ENCODE measurements at regions not wholly inside any gene's neighbourhood (a gene's known extent, or its start where the extent isn't known, plus 50 kb on each side); places are given as distances from the start of the nearest gene placed in this dataset.

DNA sequence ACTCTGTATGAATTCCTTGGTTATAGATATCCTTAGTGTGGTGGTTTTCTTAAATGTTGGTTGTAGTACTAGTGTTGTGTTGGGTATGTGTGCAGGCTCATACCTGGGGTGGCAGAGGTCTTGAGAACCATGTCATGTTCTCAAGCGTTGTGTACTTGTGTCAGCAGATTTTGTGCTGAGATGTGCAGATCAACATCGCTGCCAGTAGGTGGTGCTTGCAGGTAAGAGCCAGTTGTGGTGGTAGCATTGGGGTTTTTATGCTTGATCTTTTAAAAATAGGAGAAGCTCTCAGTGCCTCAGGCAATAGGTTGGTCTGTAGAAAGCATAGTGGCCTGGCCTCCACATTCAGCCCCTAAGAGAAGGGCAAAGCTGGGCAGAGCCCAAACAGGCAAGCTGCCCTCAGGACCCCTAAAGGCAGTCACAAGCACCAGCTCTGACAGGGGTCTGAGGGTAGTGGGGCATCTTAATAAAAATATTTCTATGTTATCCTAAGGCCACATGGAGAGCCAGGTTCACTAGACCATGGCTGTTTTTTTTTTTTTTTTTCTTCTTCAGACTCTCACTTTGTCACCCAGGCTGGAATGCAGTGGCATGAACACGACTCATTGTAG lies 164.0 kb downstream of the IL20RB start:
- H3K9me3 Mint-ChIP-seq (ENCODE audit: unreplicated experiment) = no peaks in the 10 kb centered on the region
- TF ChIP-seq, protein P1, sequence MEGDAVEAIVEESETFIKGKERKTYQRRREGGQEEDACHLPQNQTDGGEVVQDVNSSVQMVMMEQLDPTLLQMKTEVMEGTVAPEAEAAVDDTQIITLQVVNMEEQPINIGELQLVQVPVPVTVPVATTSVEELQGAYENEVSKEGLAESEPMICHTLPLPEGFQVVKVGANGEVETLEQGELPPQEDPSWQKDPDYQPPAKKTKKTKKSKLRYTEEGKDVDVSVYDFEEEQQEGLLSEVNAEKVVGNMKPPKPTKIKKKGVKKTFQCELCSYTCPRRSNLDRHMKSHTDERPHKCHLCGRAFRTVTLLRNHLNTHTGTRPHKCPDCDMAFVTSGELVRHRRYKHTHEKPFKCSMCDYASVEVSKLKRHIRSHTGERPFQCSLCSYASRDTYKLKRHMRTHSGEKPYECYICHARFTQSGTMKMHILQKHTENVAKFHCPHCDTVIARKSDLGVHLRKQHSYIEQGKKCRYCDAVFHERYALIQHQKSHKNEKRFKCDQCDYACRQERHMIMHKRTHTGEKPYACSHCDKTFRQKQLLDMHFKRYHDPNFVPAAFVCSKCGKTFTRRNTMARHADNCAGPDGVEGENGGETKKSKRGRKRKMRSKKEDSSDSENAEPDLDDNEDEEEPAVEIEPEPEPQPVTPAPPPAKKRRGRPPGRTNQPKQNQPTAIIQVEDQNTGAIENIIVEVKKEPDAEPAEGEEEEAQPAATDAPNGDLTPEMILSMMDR (IDR thresholded peaks at IDR 0.05; ENCODE audit: insufficient read depth, low read depth, low read length) = peak; percentile 56
- no peak for TF ChIP-seq EZH2 (IDR thresholded peaks at IDR 0.05; ENCODE audit: insufficient read depth, low read length)
- no peak overlapping the region for H3K4me3 ChIP-seq (ENCODE audit: insufficient read depth, low read depth, low read length)
- no peaks in the 10 kb centered on the region for H3K4me1 Mint-ChIP-seq (ENCODE audit: low read depth, unreplicated experiment)
- peaks cover 2% of the 10 kb centered on the region for H3K27me3 Mint-ChIP-seq (ENCODE audit: low read depth, unreplicated experiment)
- no peaks in the 10 kb centered on the region for H3K9me3 ChIP-seq (ENCODE audit: insufficient read depth, low read depth, low read length)
- FAIRE-seq (peak; percentile 39), DNase-seq (ENCODE audit: low read depth) (peak; percentile 14)
- no peaks in the 10 kb centered on the region for H3K79me2 ChIP-seq (ENCODE audit: insufficient read depth, low read length)
- no peaks in the 10 kb centered on the region for H4K20me1 ChIP-seq (ENCODE audit: insufficient read depth, low read length)
- H3K4me2 ChIP-seq (ENCODE audit: low read length) = no peak overlapping the region
- no peak overlapping the region for H3K4me3 Mint-ChIP-seq (ENCODE audit: unreplicated experiment)
- no peak overlapping the region for H2AFZ ChIP-seq (ENCODE audit: low read depth, low read length)
- no peaks in the 10 kb centered on the region for H3K36me3 Mint-ChIP-seq (ENCODE audit: low read depth, unreplicated experiment)
- H3K4me1 ChIP-seq (ENCODE audit: insufficient read depth, low read length) = no peaks in the 10 kb centered on the region
- no peaks in the 10 kb centered on the region for H3K27me3 ChIP-seq (ENCODE audit: insufficient read depth, low read length)
- no peak overlapping the region for H3K27ac Mint-ChIP-seq (ENCODE audit: unreplicated experiment)
- H3K36me3 ChIP-seq (ENCODE audit: insufficient read depth, low read length) = no peaks in the 10 kb centered on the region
- no peak overlapping the region for H3K9ac ChIP-seq (ENCODE audit: low read length)
- no peak overlapping the region for H3K27ac ChIP-seq (ENCODE audit: low read depth, low read length)

GRCh38 chr3:137131081-137131480 lies 173.3 kb downstream of the IL20RB start:
- peaks cover 2% of the 10 kb centered on the region for H3K9me3 Mint-ChIP-seq (ENCODE audit: unreplicated experiment)
- no peak overlapping the region for H3K9ac ChIP-seq (ENCODE audit: low read length)
- H3K4me3 Mint-ChIP-seq (ENCODE audit: unreplicated experiment) = no peak overlapping the region
- no peak for TF ChIP-seq EZH2 (IDR thresholded peaks at IDR 0.05; ENCODE audit: insufficient read depth, low read length)
- TF ChIP-seq, protein P1 (IDR thresholded peaks at IDR 0.05; ENCODE audit: insufficient read depth, low read depth, low read length) = no peak
- H3K36me3 Mint-ChIP-seq (ENCODE audit: low read depth, unreplicated experiment) = no peaks in the 10 kb centered on the region
- FAIRE-seq = no peak
- H3K79me2 ChIP-seq (ENCODE audit: insufficient read depth, low read length) = no peaks in the 10 kb centered on the region
- no peak overlapping the region for H2AFZ ChIP-seq (ENCODE audit: low read depth, low read length)
- no peak overlapping the region for H3K27ac ChIP-seq (ENCODE audit: low read depth, low read length)
- no peaks in the 10 kb centered on the region for H3K9me3 ChIP-seq (ENCODE audit: insufficient read depth, low read depth, low read length)
- no peaks in the 10 kb centered on the region for H4K20me1 ChIP-seq (ENCODE audit: insufficient read depth, low read length)
- no peaks in the 10 kb centered on the region for H3K36me3 ChIP-seq (ENCODE audit: insufficient read depth, low read length)
- peaks cover 6% of the 10 kb centered on the region for H3K27me3 Mint-ChIP-seq (ENCODE audit: low read depth, unreplicated experiment)
- H3K4me1 ChIP-seq (ENCODE audit: insufficient read depth, low read length) = no peaks in the 10 kb centered on the region
- DNase-seq (ENCODE audit: low read depth) = no peak
- H3K27me3 ChIP-seq (ENCODE audit: insufficient read depth, low read length) = no peaks in the 10 kb centered on the region
- H3K27ac Mint-ChIP-seq (ENCODE audit: unreplicated experiment) = no peak overlapping the region
- no peaks in the 10 kb centered on the region for H3K4me1 Mint-ChIP-seq (ENCODE audit: low read depth, unreplicated experiment)
- H3K4me3 ChIP-seq (ENCODE audit: insufficient read depth, low read depth, low read length) = no peak overlapping the region
- H3K4me2 ChIP-seq (ENCODE audit: low read length) = no peak overlapping the region

DNA sequence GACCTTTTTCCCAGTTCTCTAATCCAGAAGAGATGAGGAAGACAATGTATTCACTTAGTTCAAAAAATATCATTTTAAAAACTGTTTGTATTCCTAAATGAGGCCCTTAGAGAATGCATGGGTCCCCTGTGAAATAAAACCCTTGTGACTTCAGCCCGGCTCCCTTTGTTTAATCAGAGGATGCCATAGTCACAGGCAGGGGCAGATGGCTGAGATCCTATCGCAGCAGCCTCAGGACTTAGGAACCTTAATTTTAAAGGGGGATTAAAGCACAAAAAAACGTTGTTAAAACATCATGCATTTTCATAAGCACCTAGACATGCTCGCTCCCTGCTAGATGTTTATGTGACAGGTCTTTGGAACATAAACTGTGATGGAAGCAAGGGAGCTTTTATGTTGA lies 176.6 kb downstream of the IL20RB start:
- Histone ChIP-seq H4K20me1 (ENCODE audit: insufficient read depth, low read length) (no peaks in the 10 kb centered on the region), H3K9ac (ENCODE audit: low read length) (no peak overlapping the region), H3K9me3 (ENCODE audit: insufficient read depth, low read depth, low read length) (no peaks in the 10 kb centered on the region), H3K36me3 (ENCODE audit: insufficient read depth, low read length) (no peaks in the 10 kb centered on the region), H3K4me1 (ENCODE audit: insufficient read depth, low read length) (no peaks in the 10 kb centered on the region), H3K79me2 (ENCODE audit: insufficient read depth, low read length) (no peaks in the 10 kb centered on the region), H3K4me3 (ENCODE audit: insufficient read depth, low read depth, low read length) (no peak overlapping the region), H2AFZ (ENCODE audit: low read depth, low read length) (no peak overlapping the region), H3K4me2 (ENCODE audit: low read length) (no peak overlapping the region), H3K27ac (ENCODE audit: low read depth, low read length) (no peak overlapping the region), H3K27me3 (ENCODE audit: insufficient read depth, low read length) (no peaks in the 10 kb centered on the region)
- H3K27ac Mint-ChIP-seq (ENCODE audit: unreplicated experiment) = no peak overlapping the region
- TF ChIP-seq EZH2 (IDR thresholded peaks at IDR 0.05; ENCODE audit: insufficient read depth, low read length) = no peak
- TF ChIP-seq, protein P1 (IDR thresholded peaks at IDR 0.05; ENCODE audit: insufficient read depth, low read depth, low read length) = no peak
- H3K27me3 Mint-ChIP-seq (ENCODE audit: low read depth, unreplicated experiment) = peaks cover 6% of the 10 kb centered on the region
- H3K36me3 Mint-ChIP-seq (ENCODE audit: low read depth, unreplicated experiment) = no peaks in the 10 kb centered on the region
- no peaks in the 10 kb centered on the region for H3K4me1 Mint-ChIP-seq (ENCODE audit: low read depth, unreplicated experiment)
- peaks cover 2% of the 10 kb centered on the region for H3K9me3 Mint-ChIP-seq (ENCODE audit: unreplicated experiment)
- no peak overlapping the region for H3K4me3 Mint-ChIP-seq (ENCODE audit: unreplicated experiment)
- FAIRE-seq (no peak), DNase-seq (ENCODE audit: low read depth) (no peak)
